Activated T-cell treated with anti-CD3 and anti-CD28 coated beads for 4 hours (primary cell): ENCODE measurements at regions not wholly inside any gene's neighbourhood (a gene's known extent, or its start where the extent isn't known, plus 50 kb on each side); places are given as distances from the start of the nearest gene placed in this dataset.

Source experiments
- DNase-seq: peaks from one replicate; pipeline ENCODE4 v3.0.0-alpha.2; 2020

DNA sequence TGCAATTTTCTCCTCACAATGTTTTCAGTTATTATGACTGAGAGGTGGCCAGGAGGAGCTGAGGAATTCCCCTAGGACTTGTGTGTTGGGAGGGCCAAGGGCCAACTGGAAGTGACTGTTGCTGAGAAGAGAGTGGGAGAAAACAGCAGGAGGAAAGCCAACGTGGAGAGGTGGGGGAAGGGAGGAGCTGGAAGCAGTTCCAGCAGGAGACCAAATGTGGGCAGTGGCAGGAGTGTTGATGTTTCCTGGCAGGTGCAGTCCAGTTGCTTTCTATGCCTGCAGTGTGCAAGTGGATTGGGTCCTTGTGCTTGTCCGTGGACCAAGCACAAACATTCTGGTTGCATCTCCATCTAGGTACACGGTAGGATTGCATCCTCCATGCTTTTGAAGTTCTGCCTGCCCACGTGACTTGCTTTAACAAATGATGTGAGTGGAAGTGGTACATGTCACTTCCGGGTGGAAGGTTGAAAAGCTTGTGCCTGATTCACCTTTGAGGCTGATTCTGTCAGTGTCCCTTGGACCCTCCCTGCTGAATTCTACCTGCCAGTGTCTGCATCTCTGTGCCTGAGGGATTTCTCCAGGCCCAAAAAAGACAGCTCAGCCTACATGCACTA lies 54.7 kb upstream of the CRHR1 start:
- no peak for DNase-seq

DNA sequence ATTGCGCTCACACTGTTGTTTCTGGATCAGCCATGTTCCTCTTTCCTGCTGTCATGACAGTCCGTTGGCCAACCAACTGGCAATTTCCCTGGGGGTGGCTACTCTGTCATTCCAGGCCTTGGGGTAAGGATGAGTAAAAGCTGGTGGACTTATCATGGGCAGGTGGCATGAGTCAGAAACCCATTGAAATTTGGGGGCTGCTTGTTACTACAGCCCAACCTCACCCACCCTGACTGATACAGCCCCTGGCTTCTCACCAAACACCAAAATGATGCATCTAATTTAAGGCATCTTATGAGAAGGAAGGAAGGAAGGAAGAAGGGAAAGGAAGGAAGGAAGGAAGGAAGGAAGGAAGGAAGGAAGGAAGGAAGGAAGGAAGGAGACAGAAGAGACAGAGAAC lies 53.9 kb upstream of the CRHR1 start:
- DNase-seq, result no peak

DNA sequence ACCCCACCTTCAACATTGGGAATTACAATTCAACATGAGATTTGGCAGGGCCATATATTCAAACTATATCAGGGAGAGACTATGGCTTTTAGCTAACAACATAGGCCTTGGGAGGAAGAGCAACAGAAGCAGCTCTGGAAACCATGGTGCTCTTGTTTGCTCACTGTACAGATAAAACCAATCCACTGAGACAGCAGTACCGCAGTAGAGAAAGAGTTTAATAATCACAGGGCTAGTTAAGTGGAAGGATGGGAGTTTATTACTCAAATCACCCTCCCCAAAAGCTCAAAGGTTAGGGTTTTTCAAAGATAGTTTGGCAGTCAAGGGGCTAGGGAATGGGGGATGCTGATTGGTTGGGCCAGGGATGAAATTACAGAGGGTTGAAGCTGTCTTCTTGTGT lies 52.7 kb upstream of the CRHR1 start:
- DNase-seq, result no peak

GRCh38 chr17:45732926-45733505 lies 51.1 kb upstream of the CRHR1 start:
- DNase-seq, result no peak

- no peak for DNase-seq
These were observed 50.3 kb upstream of the CRHR1 start for GRCh38 chr17:45733781-45734180.
